Activated CD4-positive, CD25-positive, alpha-beta regulatory T cell (primary cell): ENCODE measurements at regions not wholly inside any gene's neighbourhood (a gene's known extent, or its start where the extent isn't known, plus 50 kb on each side); places are given as distances from the start of the nearest gene placed in this dataset.

ENCODE experiments used
- DNase-seq, 4 experiments: peaks; one replicate each; lab custom pipeline; 2025; lab: John Stamatoyannopoulos, UW

- no peak for DNase-seq
Observed at GRCh38 chr2:58866040-58866439, 624.9 kb upstream of the FANCL start.

DNA sequence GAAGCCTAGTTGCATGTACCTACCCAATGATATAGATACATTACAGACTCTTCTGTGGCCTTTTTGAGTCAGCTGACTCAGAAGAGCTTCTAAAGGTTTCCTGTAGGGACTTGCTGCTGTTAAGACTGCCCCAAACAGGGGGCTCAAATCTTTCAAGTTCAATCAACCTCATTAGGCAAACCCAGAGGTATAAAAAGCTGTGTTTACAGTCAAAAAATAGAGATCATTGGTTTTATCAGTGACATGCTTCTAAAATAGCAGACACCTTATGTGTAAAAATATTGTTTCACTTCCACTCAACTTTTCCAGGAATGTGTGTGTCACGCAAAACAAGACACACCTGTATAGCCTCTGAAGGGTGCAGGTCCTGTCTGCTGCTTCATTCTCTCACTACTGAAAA is 624.3 kb upstream of the FANCL start:
- DNase-seq = no peak

DNA sequence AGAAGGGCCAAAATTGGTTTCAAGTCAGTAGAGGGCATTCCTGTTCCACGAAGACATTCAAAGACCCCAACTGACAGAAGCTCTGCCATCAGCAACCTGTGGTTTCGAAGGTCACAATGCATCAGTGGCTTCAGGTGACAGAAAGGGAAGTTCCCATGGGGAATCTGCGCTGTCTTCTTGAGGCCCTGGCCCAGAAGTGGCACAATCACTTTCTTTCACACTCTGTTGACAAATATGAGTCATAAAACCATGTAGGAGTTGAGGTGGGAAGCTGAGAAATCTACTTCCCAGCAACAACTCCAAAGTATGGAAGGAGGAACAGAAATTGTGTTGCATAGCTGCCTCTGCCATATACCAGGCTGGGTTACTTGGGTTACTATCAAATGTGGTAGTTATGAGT is 621.1 kb upstream of the FANCL start:
- no peak for DNase-seq

GRCh38 chr2:58860586-58860985 is 619.5 kb upstream of the FANCL start:
- no peak for DNase-seq

GRCh38 chr2:58856100-58856499 is 615.0 kb upstream of the FANCL start:
- no peak for DNase-seq

DNA sequence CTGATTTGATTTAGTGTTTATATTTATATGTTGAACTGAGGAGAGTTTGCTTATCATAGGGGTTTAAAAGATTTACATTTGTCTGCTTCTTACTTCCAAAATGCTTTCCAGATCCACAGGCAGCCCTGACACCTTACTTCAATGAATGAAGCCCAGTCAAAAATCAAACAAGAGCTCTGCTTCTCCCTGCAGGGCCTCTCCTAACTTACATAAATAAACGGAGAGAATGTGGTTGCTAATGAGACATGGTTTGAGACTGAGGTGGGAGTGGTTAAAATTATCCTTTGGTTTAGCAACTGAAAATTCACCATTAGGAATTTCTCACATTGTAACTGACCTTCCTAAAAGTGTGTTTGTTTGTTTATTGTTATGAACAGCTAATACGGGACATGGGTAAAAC is 612.3 kb upstream of the FANCL start:
- DNase-seq = no peak

DNA sequence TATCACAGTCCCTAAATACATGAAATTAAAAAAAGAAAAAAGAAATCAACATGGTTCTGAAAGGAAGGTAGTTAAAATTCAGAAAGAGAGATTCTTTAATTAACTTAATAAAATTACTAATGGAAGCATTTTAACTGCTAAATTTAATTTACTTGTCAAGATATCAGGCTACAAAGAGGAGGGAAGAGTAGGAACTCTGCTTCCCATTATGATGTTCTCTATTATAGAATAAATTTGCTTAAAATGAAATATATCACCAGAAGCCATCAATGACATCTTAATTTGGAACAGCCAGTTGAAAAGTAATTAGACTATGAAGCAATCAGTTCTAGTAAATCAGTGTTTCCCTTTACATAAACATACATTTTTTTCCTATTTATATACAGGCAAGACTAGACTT is 611.8 kb upstream of the FANCL start:
- no peak for DNase-seq

- DNase-seq = no peak
Observed at GRCh38 chr2:58852243-58852642, 611.1 kb upstream of the FANCL start.

- no peak for DNase-seq
Observed at GRCh38 chr2:58851598-58851997, 610.5 kb upstream of the FANCL start.

DNA sequence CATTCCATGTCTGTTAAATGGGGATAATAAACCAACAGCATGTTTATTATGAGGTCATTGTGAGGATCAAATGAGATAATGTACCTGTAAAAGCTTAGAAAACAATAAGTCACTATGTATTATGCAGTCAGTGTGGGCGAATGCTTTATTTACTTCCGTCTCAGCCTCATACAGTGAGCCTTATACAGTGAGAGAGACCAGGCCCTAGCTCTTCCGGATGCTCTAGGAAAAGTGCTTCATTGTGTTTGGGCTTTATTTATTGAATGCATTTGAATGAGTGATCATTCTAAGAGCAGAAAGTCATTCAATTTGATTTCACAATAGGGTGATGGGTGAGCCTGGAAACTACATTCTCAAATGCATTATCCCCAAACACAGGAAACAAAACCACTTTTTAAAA is 603.9 kb upstream of the FANCL start:
- no peak for DNase-seq

DNA sequence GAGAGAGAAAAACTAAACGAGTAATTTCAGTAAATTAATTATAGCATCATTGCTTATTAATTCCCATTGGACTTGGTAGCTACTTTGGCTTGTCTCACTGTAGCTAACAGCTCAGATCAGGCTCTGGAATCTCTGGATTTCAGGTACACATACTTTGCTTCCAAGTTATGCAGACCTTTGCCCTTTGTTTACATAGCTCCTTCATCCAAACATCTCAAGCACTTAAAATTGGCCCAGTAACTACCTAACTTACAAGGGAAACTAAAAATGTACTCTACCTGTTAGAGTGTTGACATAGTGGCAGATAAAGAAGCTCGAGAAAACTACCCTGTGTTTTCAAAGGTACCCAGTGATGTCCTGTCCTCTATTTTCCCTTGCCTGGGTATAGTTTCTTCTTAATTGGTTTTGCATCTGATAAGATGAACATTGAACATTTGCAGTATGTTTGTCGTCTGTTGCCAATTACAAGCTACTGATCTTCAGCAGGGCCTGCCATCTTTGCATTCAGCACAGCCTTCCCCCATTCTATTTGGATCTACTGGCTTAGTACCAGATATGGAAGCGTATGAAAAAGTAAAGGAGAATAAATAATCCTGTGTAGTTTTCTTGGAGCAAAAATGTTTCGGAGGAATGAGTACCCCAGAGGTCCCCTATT is 601.5 kb upstream of the FANCL start:
- no peak for DNase-seq

DNA sequence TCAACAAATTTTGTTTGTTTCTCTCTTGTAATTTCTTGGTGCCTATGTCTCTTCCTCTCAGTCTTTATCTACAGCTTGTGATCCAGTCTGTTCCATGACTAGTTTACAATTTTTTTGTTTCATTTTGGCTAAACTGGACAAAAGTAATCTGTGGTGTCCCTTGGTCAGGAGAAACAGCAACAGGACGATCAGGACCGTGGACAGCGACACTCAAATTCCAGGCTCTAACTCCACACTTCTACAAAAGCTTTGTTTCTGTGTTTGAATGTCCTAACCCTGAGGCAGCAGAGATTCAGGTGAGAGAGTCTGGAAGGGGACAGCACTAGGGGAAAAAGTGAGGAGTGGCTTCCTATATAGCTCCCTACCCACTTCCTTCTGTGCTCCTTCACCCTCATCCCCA is 593.3 kb upstream of the FANCL start:
- DNase-seq = no peak

GRCh38 chr2:58826795-58827194 is 585.7 kb upstream of the FANCL start:
- no peak for DNase-seq

DNA sequence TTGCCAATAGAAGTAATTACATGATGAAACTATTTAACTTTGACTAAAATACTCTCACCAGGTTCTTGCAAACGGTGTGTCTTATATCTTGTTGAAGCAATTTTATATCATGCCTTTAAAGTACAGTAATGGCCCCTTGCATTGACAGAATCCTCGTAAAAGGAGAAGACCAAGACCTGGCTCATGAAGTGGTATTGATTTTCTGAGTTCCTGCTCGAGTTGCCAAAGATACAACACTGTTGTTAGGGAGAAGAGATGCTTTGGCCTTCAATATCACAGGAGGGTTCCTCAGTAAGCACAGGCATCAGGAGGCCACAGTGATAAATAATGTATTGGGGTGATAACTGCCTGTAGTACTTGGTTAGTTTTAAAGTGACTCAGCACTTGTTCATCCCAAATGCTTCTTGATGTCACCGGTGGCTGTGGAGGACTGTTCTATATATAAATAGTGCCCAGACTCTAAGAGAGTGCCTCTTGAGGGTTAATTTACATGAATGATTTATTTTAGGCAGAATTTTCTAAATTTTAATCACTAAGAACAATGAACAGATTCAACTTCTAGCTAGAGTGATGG is 571.7 kb upstream of the FANCL start:
- no peak for DNase-seq

GRCh38 chr2:58805126-58805525 is 564.0 kb upstream of the FANCL start:
- no peak for DNase-seq

- no peak for DNase-seq
Observed at GRCh38 chr2:58803192-58803591, 562.1 kb upstream of the FANCL start.

DNA sequence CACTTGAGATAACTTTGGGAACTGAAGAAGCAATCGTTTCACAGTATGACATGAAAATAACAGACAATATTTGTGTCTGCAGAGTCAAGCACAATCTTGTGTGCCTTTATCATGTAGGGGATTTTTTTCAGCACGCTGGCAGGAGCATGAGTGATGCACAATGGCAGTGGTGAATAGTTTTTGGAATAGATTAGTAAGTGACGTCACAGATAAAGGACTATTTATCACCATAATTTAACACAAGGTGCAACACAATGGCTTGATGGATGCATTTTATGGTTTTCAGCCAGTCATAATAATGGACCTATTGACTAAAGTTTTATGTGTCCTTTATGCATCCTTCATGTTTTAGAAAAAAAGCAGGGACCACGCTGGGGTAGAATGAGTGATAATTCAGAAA is 559.8 kb upstream of the FANCL start:
- no peak for DNase-seq

DNA sequence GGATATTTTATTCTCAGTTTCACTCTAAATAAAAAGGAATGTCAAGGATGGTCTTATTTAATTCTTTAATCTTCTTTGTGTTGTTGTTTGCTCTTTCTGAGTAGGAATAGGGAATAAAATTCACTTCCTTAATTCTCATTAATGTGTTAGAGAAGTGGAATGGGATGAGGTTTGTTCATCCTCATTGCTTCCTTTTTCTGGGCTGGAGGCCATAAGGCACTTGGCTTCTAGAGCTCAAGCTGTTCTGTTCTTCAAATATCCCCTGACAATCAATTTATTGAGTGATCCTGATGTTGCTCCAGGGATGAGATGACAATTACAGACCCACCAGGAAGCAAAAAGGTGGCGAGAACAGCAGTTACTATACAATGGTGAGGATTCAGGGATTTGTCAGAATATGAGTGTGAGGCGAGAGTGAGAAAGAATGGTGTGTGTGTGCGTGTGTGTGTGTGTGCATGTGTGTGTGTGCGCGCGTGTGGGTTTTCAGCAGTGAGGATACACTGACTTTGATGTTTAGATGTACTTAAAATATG is 557.6 kb upstream of the FANCL start:
- DNase-seq = no peak

- no peak for DNase-seq
Observed at GRCh38 chr2:58796239-58796910, 555.2 kb upstream of the FANCL start.

- no peak for DNase-seq
Observed at GRCh38 chr2:58794916-58795315, 553.8 kb upstream of the FANCL start.

GRCh38 chr2:58794103-58794502 is 553.0 kb upstream of the FANCL start:
- DNase-seq = no peak

- no peak for DNase-seq
Observed at GRCh38 chr2:58788402-58788801, 547.3 kb upstream of the FANCL start.

GRCh38 chr2:58770846-58771245 is 529.7 kb upstream of the FANCL start:
- DNase-seq = no peak

DNA sequence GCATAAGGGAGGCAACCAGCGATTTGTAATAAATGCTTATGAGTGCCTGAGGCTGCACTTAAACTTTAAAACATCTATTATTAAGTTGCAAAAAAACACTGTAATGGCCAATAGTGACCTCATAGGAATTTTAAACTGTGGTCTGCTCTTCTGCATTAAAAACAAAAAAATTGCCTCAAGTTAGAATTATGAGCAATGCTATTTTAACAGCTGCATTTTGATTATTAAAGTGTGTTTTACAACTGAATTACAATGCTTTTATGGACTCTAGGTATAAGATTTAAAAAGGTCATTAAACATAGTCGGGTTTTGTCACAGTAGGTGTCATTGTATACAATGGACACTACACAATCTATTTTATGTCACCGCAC is 528.7 kb upstream of the FANCL start:
- no peak for DNase-seq
